DND-41 (cell line): ENCODE measurements at regions not wholly inside any gene's neighbourhood (a gene's known extent, or its start where the extent isn't known, plus 50 kb on each side); places are given as distances from the start of the nearest gene placed in this dataset.
A peak's percentile ranks its signal among the peaks of the same experiment; 100 is the strongest.

ENCODE experiments used
- ATAC-seq: fragments of 200-7000 bp; cut with Tn5 transposase; 3 replicates; pipeline ENCODE4 v1.9.1; 2021; ENCODE audit warnings: low read depth; ENCODE audit not compliant: insufficient read depth
- DNase-seq: peaks from one replicate; pipeline ENCODE4 v3.0.0-alpha.2; 2020
- H2AFZ ChIP-seq: 2 replicates; pipeline ENCODE4 v1.6.0; 2012; ENCODE audit warnings: low read depth, low read length
- H3K27ac ChIP-seq: 2 replicates; pipeline ENCODE4 v1.5.1; 2012; ENCODE audit warnings: low read length, inconsistent platforms
- H3K27me3 ChIP-seq: fragments of 200-600 bp; sonication (generic); 2 replicates; pipeline ENCODE4 v1.6.0; 2012; ENCODE audit warnings: low read length, mild to moderate bottlenecking, inconsistent platforms; ENCODE audit not compliant: insufficient read depth, poor library complexity
- H3K36me3 ChIP-seq: 2 replicates; pipeline ENCODE4 v1.5.1; 2012; ENCODE audit warnings: low read length, inconsistent platforms; ENCODE audit not compliant: insufficient read depth
- H3K4me1 ChIP-seq: 2 replicates; pipeline ENCODE4 v1.5.1; 2012; ENCODE audit warnings: mild to moderate bottlenecking, low read length; ENCODE audit not compliant: insufficient read depth
- H3K4me2 ChIP-seq: 2 replicates; pipeline ENCODE4 v1.6.0; 2012; ENCODE audit warnings: mild to moderate bottlenecking, moderate library complexity, low read length, inconsistent platforms; ENCODE audit not compliant: insufficient read depth
- H3K4me3 ChIP-seq, 2 experiments: fragments of 200-600 bp in 1 of 2; shearing (Covaris generic) in 1 of 2; 2 replicates each; pipeline ENCODE4 v1.5.1; 2012 to 2016; ENCODE audit warnings: inconsistent platforms in 2 of 2, low read length in 2 of 2, mild to moderate bottlenecking in 2 of 2, low read depth in 1 of 2, moderate library complexity in 1 of 2
- H3K79me2 ChIP-seq: 2 replicates; pipeline ENCODE4 v1.6.0; 2012; ENCODE audit warnings: low read length, inconsistent platforms; ENCODE audit not compliant: insufficient read depth
- H3K9ac ChIP-seq: 2 replicates; pipeline ENCODE4 v1.6.0; 2012; ENCODE audit warnings: low read depth, mild to moderate bottlenecking, inconsistent platforms, low read length, moderate library complexity
- H3K9me3 ChIP-seq: 2 replicates; pipeline ENCODE4 v1.5.1; 2012; ENCODE audit warnings: low read length, moderate library complexity, mild to moderate bottlenecking, inconsistent platforms; ENCODE audit not compliant: insufficient read depth, severe bottlenecking
- H4K20me1 ChIP-seq: 2 replicates; pipeline ENCODE4 v1.6.0; 2012; ENCODE audit warnings: low read length; ENCODE audit not compliant: insufficient read depth
- EZH2 ChIP-seq: IDR thresholded peaks from 3 replicates; pipeline ENCODE4 v1.6.1; 2012; ENCODE audit warnings: borderline replicate concordance, low read depth, mild to moderate bottlenecking, moderate library complexity, low read length, inconsistent platforms; ENCODE audit not compliant: severe bottlenecking
- TF ChIP-seq, protein P1 (sequence below): IDR thresholded peaks from 2 replicates; pipeline ENCODE4 v1.5.1; 2012; ENCODE audit warnings: borderline replicate concordance, low read length, moderate library complexity, mild to moderate bottlenecking; ENCODE audit not compliant: poor library complexity, severe bottlenecking; ENCODE audit errors: extremely low read depth

DNA sequence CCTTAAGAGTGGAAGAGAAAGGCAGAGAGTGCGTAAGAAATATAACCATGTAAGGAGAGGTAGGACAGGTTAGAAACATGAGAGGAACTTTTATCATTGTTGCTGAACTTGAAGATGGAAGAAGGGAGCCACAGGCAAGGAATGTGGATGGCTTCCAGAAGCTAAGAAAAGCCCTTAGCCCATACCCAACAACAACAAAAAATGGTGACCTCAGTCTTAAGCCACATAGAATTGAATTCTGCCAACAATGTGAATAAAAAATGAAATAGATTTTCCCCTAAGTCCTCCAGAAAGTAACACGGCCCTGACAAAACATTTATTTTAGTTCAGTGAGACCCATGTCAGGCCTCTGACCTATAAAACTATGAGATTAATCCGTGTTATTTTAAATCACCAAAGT, 767.3 kb downstream of the FAM181B start:
- Histone ChIP-seq H3K27me3 (peaks cover 3% of the 10 kb centered on the region), H3K4me1 (no peaks in the 10 kb centered on the region), H3K79me2 (no peaks in the 10 kb centered on the region), H3K4me2 (no peak overlapping the region), H3K9ac (no peak overlapping the region), H4K20me1 (no peaks in the 10 kb centered on the region), H3K36me3 (no peaks in the 10 kb centered on the region), H3K27ac (no peak overlapping the region), H3K9me3 (no peaks in the 10 kb centered on the region), H2AFZ (no peak overlapping the region), H3K4me3 (no peak overlapping the region)
- DNase-seq (no peak), ATAC-seq (no peak)
- no peak for TF ChIP-seq EZH2
- TF ChIP-seq, protein P1, sequence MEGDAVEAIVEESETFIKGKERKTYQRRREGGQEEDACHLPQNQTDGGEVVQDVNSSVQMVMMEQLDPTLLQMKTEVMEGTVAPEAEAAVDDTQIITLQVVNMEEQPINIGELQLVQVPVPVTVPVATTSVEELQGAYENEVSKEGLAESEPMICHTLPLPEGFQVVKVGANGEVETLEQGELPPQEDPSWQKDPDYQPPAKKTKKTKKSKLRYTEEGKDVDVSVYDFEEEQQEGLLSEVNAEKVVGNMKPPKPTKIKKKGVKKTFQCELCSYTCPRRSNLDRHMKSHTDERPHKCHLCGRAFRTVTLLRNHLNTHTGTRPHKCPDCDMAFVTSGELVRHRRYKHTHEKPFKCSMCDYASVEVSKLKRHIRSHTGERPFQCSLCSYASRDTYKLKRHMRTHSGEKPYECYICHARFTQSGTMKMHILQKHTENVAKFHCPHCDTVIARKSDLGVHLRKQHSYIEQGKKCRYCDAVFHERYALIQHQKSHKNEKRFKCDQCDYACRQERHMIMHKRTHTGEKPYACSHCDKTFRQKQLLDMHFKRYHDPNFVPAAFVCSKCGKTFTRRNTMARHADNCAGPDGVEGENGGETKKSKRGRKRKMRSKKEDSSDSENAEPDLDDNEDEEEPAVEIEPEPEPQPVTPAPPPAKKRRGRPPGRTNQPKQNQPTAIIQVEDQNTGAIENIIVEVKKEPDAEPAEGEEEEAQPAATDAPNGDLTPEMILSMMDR, result no peak

DNA sequence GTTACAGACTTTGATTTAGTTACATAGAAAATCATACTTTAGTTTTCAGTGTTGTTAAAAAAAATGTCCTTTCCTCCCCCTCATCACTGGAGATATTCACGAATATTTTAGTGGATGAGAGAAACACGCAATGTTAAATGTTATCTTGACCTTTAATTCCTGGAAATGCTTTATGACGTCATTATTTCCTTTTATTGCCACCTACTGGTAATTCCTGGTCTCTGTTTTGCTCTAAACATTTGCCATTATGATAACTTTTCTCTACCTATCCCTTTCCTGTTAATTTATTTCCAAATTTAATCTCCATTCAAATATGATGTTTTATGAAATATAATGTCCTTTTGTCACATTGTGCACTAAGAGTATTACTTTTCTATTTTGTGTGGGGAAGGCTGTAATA, 770.6 kb downstream of the FAM181B start:
- Histone ChIP-seq H4K20me1 (no peaks in the 10 kb centered on the region), H3K36me3 (no peaks in the 10 kb centered on the region), H3K79me2 (no peaks in the 10 kb centered on the region), H2AFZ (no peak overlapping the region), H3K9ac (no peak overlapping the region), H3K4me3 (no peak overlapping the region), H3K4me2 (no peak overlapping the region), H3K27ac (no peak overlapping the region), H3K4me1 (no peaks in the 10 kb centered on the region), H3K27me3 (peaks cover 3% of the 10 kb centered on the region), H3K9me3 (no peaks in the 10 kb centered on the region)
- TF ChIP-seq, protein P1, result peak; percentile 41
- no peak for TF ChIP-seq EZH2
- ATAC-seq (no peak), DNase-seq (no peak)

DNA sequence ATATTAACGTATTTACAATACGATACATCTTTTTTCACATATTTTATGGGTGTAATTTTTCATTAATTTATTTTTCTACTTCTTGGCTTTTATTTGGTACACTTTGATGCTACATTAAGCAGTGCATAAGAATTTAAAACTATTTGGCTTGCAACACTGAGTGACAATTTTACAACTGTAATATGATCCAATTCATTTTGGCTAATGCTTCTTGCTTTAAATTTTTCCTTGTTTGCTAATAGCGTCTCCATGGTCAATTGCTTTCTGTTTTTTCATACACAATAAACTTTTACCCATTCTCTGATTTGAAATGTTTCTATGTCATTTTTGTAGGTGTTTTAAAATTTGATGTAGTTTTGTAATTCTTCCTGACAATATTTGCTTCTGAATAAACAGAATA, 773.2 kb downstream of the FAM181B start:
- no peak overlapping the region for H3K27ac ChIP-seq

More for the DNA sequence above, 773.2 kb downstream of the FAM181B start:
- no peaks in the 10 kb centered on the region for H3K79me2 ChIP-seq
- H3K27me3 ChIP-seq, result peaks cover 3% of the 10 kb centered on the region
- no peak overlapping the region for H3K9ac ChIP-seq
- H4K20me1 ChIP-seq, result no peaks in the 10 kb centered on the region
- no peak overlapping the region for H3K4me2 ChIP-seq
- H3K9me3 ChIP-seq, result no peaks in the 10 kb centered on the region
- no peak for DNase-seq
- no peaks in the 10 kb centered on the region for H3K36me3 ChIP-seq
- TF ChIP-seq, protein P1, result no peak
- no peak for TF ChIP-seq EZH2
- no peaks in the 10 kb centered on the region for H3K4me1 ChIP-seq
- no peak for ATAC-seq
- H3K4me3 ChIP-seq, result no peak overlapping the region
- no peak overlapping the region for H2AFZ ChIP-seq
